ENCODE measurements at regions not wholly inside any gene's neighbourhood (a gene's known extent, or its start where the extent isn't known, plus 50 kb on each side); places are given as distances from the start of the nearest gene placed in this dataset.

GRCh38 chr6:87939776-87940175, 107.9 kb upstream of the SPACA1 start:
- ATAC-seq = no peak
- TF ChIP-seq CSRNP3 (CRISPR knock-in tag; IDR thresholded peaks at IDR 0.05) = no peak
- no peak for TF ChIP-seq RARB (CRISPR knock-in tag; IDR thresholded peaks at IDR 0.05)
- TF ChIP-seq ZFP30 (CRISPR knock-in tag; IDR thresholded peaks at IDR 0.05) = no peak
- TF ChIP-seq TOX (CRISPR knock-in tag; IDR thresholded peaks at IDR 0.05; ENCODE audit: borderline replicate concordance) = no peak
- no peak for TF ChIP-seq ZC3H10 (CRISPR knock-in tag; IDR thresholded peaks at IDR 0.05)
- TF ChIP-seq ARNTL (CRISPR knock-in tag; IDR thresholded peaks at IDR 0.05; ENCODE audit: borderline replicate concordance, low read depth) = no peak
- TF ChIP-seq TCF4 (CRISPR knock-in tag; IDR thresholded peaks at IDR 0.05; ENCODE audit: borderline replicate concordance) = no peak
- no peak for TF ChIP-seq ISL1 (CRISPR knock-in tag; IDR thresholded peaks at IDR 0.05)
- no peak for TF ChIP-seq CSDC2 (CRISPR knock-in tag; IDR thresholded peaks at IDR 0.05)

GRCh38 chr6:87938287-87938686, 109.4 kb upstream of the SPACA1 start:
- no peak for ATAC-seq
- TF ChIP-seq CSDC2 (CRISPR knock-in tag; IDR thresholded peaks at IDR 0.05) (no peak), PPARA (CRISPR knock-in tag; IDR thresholded peaks at IDR 0.05; ENCODE audit: borderline replicate concordance) (no peak), ZNF565 (CRISPR knock-in tag; conservative IDR thresholded peaks at IDR 0.05; ENCODE audit: low read depth) (no peak), CREB5 (CRISPR knock-in tag; IDR thresholded peaks at IDR 0.05; ENCODE audit: low read depth) (no peak), TOX (CRISPR knock-in tag; IDR thresholded peaks at IDR 0.05; ENCODE audit: borderline replicate concordance) (no peak), ESRRG (CRISPR knock-in tag; IDR thresholded peaks at IDR 0.05) (no peak), OSR1 (CRISPR knock-in tag; IDR thresholded peaks at IDR 0.05) (no peak), TSHZ2 (CRISPR knock-in tag; IDR thresholded peaks at IDR 0.05) (no peak), ZFP30 (CRISPR knock-in tag; IDR thresholded peaks at IDR 0.05) (no peak), RARB (CRISPR knock-in tag; IDR thresholded peaks at IDR 0.05) (no peak), PATZ1 (CRISPR knock-in tag; IDR thresholded peaks at IDR 0.05; ENCODE audit: borderline replicate concordance) (no peak), ZNF8 (CRISPR knock-in tag; IDR thresholded peaks at IDR 0.05) (no peak), ISL1 (CRISPR knock-in tag; IDR thresholded peaks at IDR 0.05) (no peak), CSRNP3 (CRISPR knock-in tag; IDR thresholded peaks at IDR 0.05) (no peak), TCF4 (CRISPR knock-in tag; IDR thresholded peaks at IDR 0.05; ENCODE audit: borderline replicate concordance) (no peak), ARNTL (CRISPR knock-in tag; IDR thresholded peaks at IDR 0.05; ENCODE audit: borderline replicate concordance, low read depth) (no peak), BACH2 (CRISPR knock-in tag; IDR thresholded peaks at IDR 0.05; ENCODE audit: borderline replicate concordance) (no peak), ZC3H10 (CRISPR knock-in tag; IDR thresholded peaks at IDR 0.05) (no peak)

- no peak for ATAC-seq
- TF ChIP-seq CSRNP3 (CRISPR knock-in tag; IDR thresholded peaks at IDR 0.05) = no peak
- no peak for TF ChIP-seq ARNTL (CRISPR knock-in tag; IDR thresholded peaks at IDR 0.05; ENCODE audit: borderline replicate concordance, low read depth)
- TF ChIP-seq ZC3H10 (CRISPR knock-in tag; IDR thresholded peaks at IDR 0.05) = no peak
- no peak for TF ChIP-seq CREB5 (CRISPR knock-in tag; IDR thresholded peaks at IDR 0.05; ENCODE audit: low read depth)
- no peak for TF ChIP-seq ZFP30 (CRISPR knock-in tag; IDR thresholded peaks at IDR 0.05)
- no peak for TF ChIP-seq ZFP3 (CRISPR knock-in tag; IDR thresholded peaks at IDR 0.05)
- TF ChIP-seq PPARA (CRISPR knock-in tag; IDR thresholded peaks at IDR 0.05; ENCODE audit: borderline replicate concordance) = no peak
- TF ChIP-seq TSHZ2 (CRISPR knock-in tag; IDR thresholded peaks at IDR 0.05) = no peak
- no peak for TF ChIP-seq BACH2 (CRISPR knock-in tag; IDR thresholded peaks at IDR 0.05; ENCODE audit: borderline replicate concordance)
- TF ChIP-seq ZNF70 (CRISPR knock-in tag; IDR thresholded peaks at IDR 0.05) = no peak
- TF ChIP-seq CSDC2 (CRISPR knock-in tag; IDR thresholded peaks at IDR 0.05) = no peak
- no peak for TF ChIP-seq GLIS3 (CRISPR knock-in tag; IDR thresholded peaks at IDR 0.05)
These were observed 111.6 kb upstream of the SPACA1 start for GRCh38 chr6:87936065-87936464.
